OCI-LY3 (cell line): ENCODE measurements at regions not wholly inside any gene's neighbourhood (a gene's known extent, or its start where the extent isn't known, plus 50 kb on each side); places are given as distances from the start of the nearest gene placed in this dataset.

Source experiments
- CTCF ChIP-seq: fragments of 200-600, 300-600 bp; sonication (generic); IDR thresholded peaks from 2 replicates; pipeline ENCODE4 v1.5.1; 2014; ENCODE audit warnings: antibody characterized with exemption, low read length, low read depth
- EZH2phosphoT487 ChIP-seq: fragments of 200-600 bp; shearing (Covaris generic); IDR thresholded peaks from 2 replicates; pipeline ENCODE4 v1.6.1; 2018; ENCODE audit warnings: antibody characterized with exemption, mixed run types, low read depth

- no peak for TF ChIP-seq CTCF
- TF ChIP-seq EZH2phosphoT487: no peak
These were observed 146.9 kb upstream of the RARB start for GRCh38 chr3:25281041-25281731.
